ENCODE measurements at regions not wholly inside any gene's neighbourhood (a gene's known extent, or its start where the extent isn't known, plus 50 kb on each side); places are given as distances from the start of the nearest gene placed in this dataset.

GRCh38 chr5:179418972-179419371 lies 73.7 kb upstream of the ADAMTS2 start:
- WGBS, 10 experiments, result 7 to 89% (median 70%) methylated on average over 2 to 10 of the region's 11 CpGs
- peak in 1 of 8 experiments; percentile 48 for ATAC-seq (replicated peaks in 6 of 8)
- no peak overlapping the region for H3K4me3 ChIP-seq
- H3K27ac ChIP-seq, result no peak overlapping the region
- in situ Hi-C loops (cut with MboI; ENCODE audit: low pct_unique_long_range_greater_than_20kb in 2 of 9, low sequenced_read_pairs in 9 of 9, unreplicated experiment in 9 of 9), result no loop called here
- peaks cover 0 to 19% of the 10 kb centered on the region in 2 donors for H3K4me1 ChIP-seq (replicated peaks in 1 of 2)

- 0 to 80% (median 58%) methylated on average over 1 to 4 of the region's 5 CpGs; no CpG with 5 or more reads in 3 of the 10 experiments for WGBS, 10 experiments
- H3K4me1 ChIP-seq (replicated peaks in 1 of 2), result peaks cover 0 to 19% of the 10 kb centered on the region in 2 donors
- H3K27ac ChIP-seq, result no peak overlapping the region
- in situ Hi-C loops (cut with MboI; ENCODE audit: low pct_unique_long_range_greater_than_20kb in 2 of 9, low sequenced_read_pairs in 9 of 9, unreplicated experiment in 9 of 9), result no loop called here
- H3K4me3 ChIP-seq, result no peak overlapping the region
- ATAC-seq (replicated peaks in 6 of 8), result no peak
Observed at GRCh38 chr5:179417696-179418095, 72.4 kb upstream of the ADAMTS2 start.

- peaks cover 0 to 19% of the 10 kb centered on the region in 2 donors for H3K4me1 ChIP-seq (replicated peaks in 1 of 2)
- WGBS, 10 experiments, result 0 to 72% (median 20%) methylated on average over 1 to 2 of the region's 10 CpGs; no CpG with 5 or more reads in 4 of the 10 experiments
- peak in 5 of 8 experiments; percentile 7 to 81 (median 63) for ATAC-seq (replicated peaks in 6 of 8)
- H3K4me3 ChIP-seq, result no peak overlapping the region
- in situ Hi-C loops (cut with MboI; ENCODE audit: low pct_unique_long_range_greater_than_20kb in 2 of 9, low sequenced_read_pairs in 9 of 9, unreplicated experiment in 9 of 9), result no loop called here
- no peak overlapping the region for H3K27ac ChIP-seq
Observed at GRCh38 chr5:179417016-179417415, 71.8 kb upstream of the ADAMTS2 start.

DNA sequence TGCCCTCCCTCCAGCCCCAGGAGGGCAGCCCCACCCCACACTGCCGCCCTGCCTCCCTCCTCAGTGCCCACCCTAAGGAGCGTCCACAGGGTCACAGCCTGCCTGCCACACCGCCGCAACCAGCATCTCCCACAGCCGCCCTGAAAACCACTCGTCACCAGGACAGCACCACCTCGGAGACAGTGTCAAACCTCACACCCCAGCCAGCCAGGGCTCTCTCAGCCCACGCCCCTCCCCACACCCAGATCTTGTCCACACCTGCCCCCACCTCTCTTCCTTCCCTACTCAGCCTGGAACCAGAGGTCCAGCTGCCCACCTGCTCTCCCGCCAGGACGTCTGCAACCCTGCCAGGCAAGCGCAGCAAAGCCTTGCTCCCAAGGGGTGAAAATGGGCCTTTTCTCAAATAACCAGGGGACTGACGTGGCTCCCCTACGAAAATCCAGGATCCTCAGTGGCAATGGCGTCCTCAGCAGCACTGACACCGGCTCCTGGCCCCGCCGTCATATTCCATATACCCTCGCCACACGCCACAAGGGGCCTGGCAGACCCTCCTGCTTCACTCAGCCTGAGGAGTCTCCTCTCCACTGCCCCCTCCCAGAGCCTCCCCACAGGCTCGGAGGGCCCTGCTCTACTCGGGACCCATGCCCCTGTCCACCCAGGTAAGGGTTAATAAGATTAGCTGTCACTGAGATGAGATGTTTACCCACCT lies 71.0 kb upstream of the ADAMTS2 start:
- Histone ChIP-seq H3K4me1 (replicated peaks in 1 of 2) (peaks cover 0 to 19% of the 10 kb centered on the region in 2 donors), H3K27ac (no peak overlapping the region), H3K4me3 (no peak overlapping the region)
- peak in 1 of 8 experiments; percentile 14 for ATAC-seq (replicated peaks in 6 of 8)
- in situ Hi-C loops (cut with MboI; ENCODE audit: low pct_unique_long_range_greater_than_20kb in 2 of 9, low sequenced_read_pairs in 9 of 9, unreplicated experiment in 9 of 9), result no loop called here
- WGBS, 10 experiments, result 0 to 100% (median 67%) methylated on average over 1 to 5 of the region's 21 CpGs; no CpG with 5 or more reads in 4 of the 10 experiments

DNA sequence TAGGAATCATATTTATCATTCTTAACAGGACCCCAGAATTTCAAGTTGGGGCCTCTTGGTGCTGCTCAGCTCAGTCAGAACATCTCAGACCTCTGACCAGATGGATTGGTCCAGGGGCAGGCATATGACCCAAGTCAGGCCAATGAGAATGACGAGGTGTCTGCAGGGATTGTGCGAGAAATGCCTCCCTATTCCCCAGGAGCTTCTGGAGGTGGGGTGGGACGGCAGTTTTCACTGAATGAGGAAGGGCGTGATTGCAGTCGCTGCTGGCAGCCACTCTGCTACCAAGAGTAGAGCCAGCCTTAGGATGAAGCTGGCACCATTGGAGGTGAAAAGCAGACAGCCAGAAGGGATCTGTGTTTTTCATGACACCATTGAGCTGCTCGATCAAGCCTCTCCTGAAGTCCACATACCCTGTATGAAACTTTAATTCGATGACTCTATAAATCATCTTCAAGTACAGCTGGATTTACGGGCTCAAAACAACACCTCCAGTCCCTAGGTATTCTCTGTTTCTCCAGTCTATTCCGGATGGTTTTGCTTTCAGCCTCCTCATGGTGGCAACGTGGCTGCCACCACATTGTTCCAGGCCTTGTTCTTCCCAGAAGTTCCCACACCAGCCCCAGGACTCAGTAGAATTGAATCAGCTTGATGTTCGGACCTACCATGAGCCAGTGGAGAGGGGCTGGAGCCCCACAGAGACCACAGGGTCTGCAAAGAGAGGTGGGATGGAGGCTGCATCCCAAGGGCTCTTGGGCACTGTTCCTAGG lies 70.2 kb upstream of the ADAMTS2 start:
- 35 to 90% (median 82%) methylated on average over 2 to 7 of the region's 11 CpGs; no CpG with 5 or more reads in 5 of the 10 experiments for WGBS, 10 experiments
- no peak for ATAC-seq (replicated peaks in 6 of 8)
- in situ Hi-C loops (cut with MboI; ENCODE audit: low pct_unique_long_range_greater_than_20kb in 2 of 9, low sequenced_read_pairs in 9 of 9, unreplicated experiment in 9 of 9), result no loop called here
- H3K4me3 ChIP-seq, result no peak overlapping the region
- peaks cover 0 to 19% of the 10 kb centered on the region in 2 donors for H3K4me1 ChIP-seq (replicated peaks in 1 of 2)
- H3K27ac ChIP-seq, result no peak overlapping the region

DNA sequence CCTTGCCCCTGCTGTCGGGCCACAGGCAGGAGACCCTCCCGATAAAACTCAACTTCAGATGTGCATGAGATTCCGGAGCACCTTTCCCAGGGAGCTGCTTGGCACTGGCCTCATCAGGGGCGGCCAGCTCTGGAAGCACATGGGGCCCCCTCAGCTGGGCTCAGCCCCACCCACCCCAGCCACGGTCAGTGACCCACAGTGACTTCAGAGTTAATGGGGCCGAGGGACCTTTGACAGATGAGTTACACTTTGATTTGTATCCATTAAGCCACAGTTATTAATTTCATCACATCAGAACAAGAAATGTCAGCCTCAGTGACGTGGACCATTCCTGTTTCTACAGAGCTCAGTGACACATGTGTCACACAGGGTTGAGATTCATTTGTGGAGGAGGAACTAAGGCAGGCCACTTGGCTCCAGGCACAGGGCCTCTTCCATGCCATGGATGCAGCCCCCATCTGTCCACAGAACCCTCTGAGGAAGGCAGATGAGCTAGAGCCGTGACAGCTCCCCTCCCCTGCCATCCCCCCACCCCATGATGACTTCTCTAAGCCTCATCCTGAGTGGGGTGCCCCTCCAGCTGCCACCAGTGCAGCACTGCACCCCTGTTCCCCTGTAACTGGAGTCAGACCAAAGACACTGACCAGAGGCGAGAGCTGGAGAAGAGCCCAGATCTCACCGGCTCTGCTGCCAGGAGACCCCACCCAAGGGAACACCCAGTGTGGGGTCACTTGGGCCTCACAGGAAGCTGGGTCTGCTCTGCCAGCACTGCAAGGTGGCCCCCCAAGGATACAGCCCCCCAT lies 69.4 kb upstream of the ADAMTS2 start:
- Histone ChIP-seq H3K27ac (peak overlapping the region in 1 of 2 donors; percentile 33), H3K4me3 (no peak overlapping the region), H3K4me1 (replicated peaks in 1 of 2) (peaks cover 0 to 19% of the 10 kb centered on the region in 2 donors)
- in situ Hi-C loops (cut with MboI; ENCODE audit: low pct_unique_long_range_greater_than_20kb in 2 of 9, low sequenced_read_pairs in 9 of 9, unreplicated experiment in 9 of 9), result no loop called here
- peak in 6 of 8 experiments; percentile 17 to 78 (median 62) for ATAC-seq (replicated peaks in 6 of 8)
- WGBS, 10 experiments, result 60 to 100% (median 79%) methylated on average over 1 to 3 of the region's 10 CpGs; no CpG with 5 or more reads in 6 of the 10 experiments

- no peak overlapping the region for H3K27ac ChIP-seq
- WGBS, 10 experiments, result 40 to 80% (median 74%) methylated on average over 1 to 3 of the region's 14 CpGs; no CpG with 5 or more reads in 5 of the 10 experiments
- peaks cover 0 to 19% of the 10 kb centered on the region in 2 donors for H3K4me1 ChIP-seq (replicated peaks in 1 of 2)
- no peak for ATAC-seq (replicated peaks in 6 of 8)
- no peak overlapping the region for H3K4me3 ChIP-seq
- in situ Hi-C loops (cut with MboI; ENCODE audit: low pct_unique_long_range_greater_than_20kb in 2 of 9, low sequenced_read_pairs in 9 of 9, unreplicated experiment in 9 of 9), result no loop called here
Observed at GRCh38 chr5:179413711-179414458, 68.6 kb upstream of the ADAMTS2 start.

DNA sequence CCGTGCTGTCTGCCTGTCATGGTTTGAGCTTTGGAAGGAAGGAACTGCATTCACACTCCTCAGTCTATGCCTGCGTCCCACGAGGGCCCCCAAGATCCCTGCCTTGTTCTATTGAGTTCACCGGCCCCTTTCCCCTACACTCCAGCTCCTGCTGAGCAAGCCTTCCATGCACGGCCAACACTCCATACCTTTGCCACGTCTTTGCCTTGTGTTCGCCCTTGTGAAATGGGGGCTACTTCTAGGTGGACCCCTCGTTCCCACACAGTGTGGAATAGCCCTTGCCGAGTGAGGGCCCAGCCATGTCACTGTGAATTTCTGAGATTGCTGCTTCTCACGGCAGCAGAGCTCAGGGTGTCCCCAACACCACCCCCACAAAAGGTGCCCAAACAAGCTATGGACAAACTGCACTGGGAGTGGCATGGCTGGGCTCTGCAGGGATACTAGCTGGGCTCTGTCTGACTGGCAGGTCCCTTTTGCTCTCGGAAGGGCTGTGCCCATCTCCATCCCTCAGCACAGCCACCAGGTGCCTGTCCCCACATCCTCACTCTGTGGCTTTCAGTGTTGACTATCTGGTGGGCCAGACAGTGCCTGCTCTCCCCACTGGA lies 67.9 kb upstream of the ADAMTS2 start:
- in situ Hi-C loops (cut with MboI; ENCODE audit: low pct_unique_long_range_greater_than_20kb in 2 of 9, low sequenced_read_pairs in 9 of 9, unreplicated experiment in 9 of 9), result no loop called here
- Histone ChIP-seq H3K4me1 (replicated peaks in 1 of 2) (peaks cover 0 to 19% of the 10 kb centered on the region in 2 donors), H3K4me3 (no peak overlapping the region), H3K27ac (no peak overlapping the region)
- 60 to 100% (median 62%) methylated on average over 1 to 4 of the region's 11 CpGs; no CpG with 5 or more reads in 7 of the 10 experiments for WGBS, 10 experiments
- ATAC-seq (replicated peaks in 6 of 8), result no peak

DNA sequence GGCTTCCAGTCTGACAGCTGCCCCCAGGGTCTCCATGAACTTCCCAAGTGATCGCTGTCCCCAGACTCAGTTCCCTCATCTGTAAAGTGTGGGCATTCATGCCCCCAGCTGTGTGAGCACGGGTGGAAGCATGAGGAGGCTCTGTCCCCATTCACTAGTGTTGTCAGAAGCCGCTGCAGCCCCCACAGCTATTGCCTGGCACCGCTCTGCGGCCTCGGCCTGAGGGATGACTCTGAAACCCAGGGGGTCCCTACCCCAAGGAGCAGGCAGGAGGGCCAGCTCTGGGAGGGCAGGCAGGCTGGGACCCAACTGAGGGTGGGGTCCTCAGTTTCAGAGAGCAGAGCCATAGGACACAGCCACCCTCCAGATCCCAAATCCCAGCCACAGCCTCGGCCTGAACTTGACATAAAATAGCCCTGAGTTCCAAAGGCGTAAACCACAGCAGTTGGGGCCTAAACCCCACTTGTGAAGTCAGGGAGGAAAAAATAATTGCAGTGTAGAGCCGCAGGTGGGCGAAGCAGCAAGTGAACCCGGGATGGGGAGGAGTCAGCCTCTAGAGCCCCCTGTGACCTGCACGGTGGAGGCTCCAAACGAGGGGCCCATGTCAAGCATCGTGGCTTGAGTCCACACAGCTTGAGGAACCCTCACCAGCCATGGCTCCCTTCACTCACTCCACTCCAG lies 66.0 kb upstream of the ADAMTS2 start:
- no peak for ATAC-seq (replicated peaks in 6 of 8)
- in situ Hi-C loops (cut with MboI; ENCODE audit: low pct_unique_long_range_greater_than_20kb in 2 of 9, low sequenced_read_pairs in 9 of 9, unreplicated experiment in 9 of 9), result no loop called here
- 50 to 100% (median 91%) methylated on average over 1 to 4 of the region's 14 CpGs; no CpG with 5 or more reads in 3 of the 10 experiments for WGBS, 10 experiments

GRCh38 chr5:179410291-179411160 lies 65.3 kb upstream of the ADAMTS2 start:
- WGBS, 10 experiments, result 83 to 85% methylated on average over 1 to 3 of the region's 27 CpGs; no CpG with 5 or more reads in 8 of the 10 experiments
- peaks cover 0 to 9% of the 10 kb centered on the region in 2 donors for H3K4me1 ChIP-seq (replicated peaks in 1 of 2)
- in situ Hi-C loops (cut with MboI; ENCODE audit: low pct_unique_long_range_greater_than_20kb in 2 of 9, low sequenced_read_pairs in 9 of 9, unreplicated experiment in 9 of 9), result no loop called here
- ATAC-seq (replicated peaks in 6 of 8), result no peak
- no peak overlapping the region for H3K27ac ChIP-seq
- H3K4me3 ChIP-seq, result no peak overlapping the region

More for the DNA sequence above, 66.0 kb upstream of the ADAMTS2 start:
- Histone ChIP-seq H3K4me1 (replicated peaks in 1 of 2) (peaks cover 0 to 9% of the 10 kb centered on the region in 2 donors), H3K4me3 (no peak overlapping the region), H3K27ac (no peak overlapping the region)

DNA sequence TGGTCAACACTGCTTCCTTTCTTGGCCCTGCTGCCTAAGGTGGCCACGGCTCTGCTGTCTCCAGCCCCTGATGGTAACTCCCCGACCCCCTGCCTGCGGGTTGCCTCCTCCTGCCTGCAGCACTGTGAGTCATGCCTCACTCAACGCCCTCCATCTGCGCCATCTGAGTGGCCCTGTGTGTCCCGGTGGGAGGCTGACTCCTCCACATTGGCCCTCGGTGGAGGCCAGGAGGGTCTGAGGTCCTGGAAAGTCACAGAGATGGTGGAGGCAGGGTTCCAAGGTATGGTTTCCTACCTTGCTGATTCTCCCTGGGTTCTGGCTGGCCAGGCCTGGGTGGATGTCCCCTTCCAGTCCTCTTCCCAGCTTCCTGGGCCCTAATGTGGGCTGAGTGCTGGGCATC lies 64.5 kb upstream of the ADAMTS2 start:
- ATAC-seq (replicated peaks in 6 of 8), result no peak
- in situ Hi-C loops (cut with MboI; ENCODE audit: low pct_unique_long_range_greater_than_20kb in 2 of 9, low sequenced_read_pairs in 9 of 9, unreplicated experiment in 9 of 9), result no loop called here
- Histone ChIP-seq H3K27ac (no peak overlapping the region), H3K4me1 (replicated peaks in 1 of 2) (peaks cover 0 to 7% of the 10 kb centered on the region in 2 donors), H3K4me3 (no peak overlapping the region)
- WGBS, 10 experiments, result 40% methylated on average over 1 of the region's 7 CpGs; no CpG with 5 or more reads in 9 of the 10 experiments
